ENCODE measurements at regions not wholly inside any gene's neighbourhood (a gene's known extent, or its start where the extent isn't known, plus 50 kb on each side); places are given as distances from the start of the nearest gene placed in this dataset.
"Not testable (repeated sequence)": the region's sequence is repeated elsewhere in the genome, so short reads cannot be mapped to it uniquely, and the experiment has no call there.

GRCh38 chrX:107384397-107385105 is 64.9 kb upstream of the FRMPD3 start:
- in situ Hi-C loops (cut with HindIII; ENCODE audit: low sequenced_read_pairs): loop anchor here (5.0 kb wide), 1 partner anchor 77 kb away; no protein-coding TSS in a partner anchor
- no peak for DNase-seq (ENCODE audit: low read depth)
- TF ChIP-seq CTCF (IDR thresholded peaks at IDR 0.05; ENCODE audit: low read depth, low read length, missing control alignments): no peak
- H3K4me3 ChIP-seq (ENCODE audit: low read depth, low read length): no peak overlapping the region

- DNase-seq (ENCODE audit: low read depth): no peak
- in situ Hi-C loops (cut with HindIII; ENCODE audit: low sequenced_read_pairs): loop anchor here (5.0 kb wide), 1 partner anchor 82 kb away; no protein-coding TSS in a partner anchor
- no peak for TF ChIP-seq CTCF (IDR thresholded peaks at IDR 0.05; ENCODE audit: low read depth, low read length, missing control alignments)
- H3K4me3 ChIP-seq (ENCODE audit: low read depth, low read length): no peak overlapping the region
Observed at GRCh38 chrX:107389726-107390125, 59.7 kb upstream of the FRMPD3 start.

- in situ Hi-C loops (cut with HindIII; ENCODE audit: low sequenced_read_pairs); H3K4me3 ChIP-seq (ENCODE audit: low read depth, low read length); DNase-seq (ENCODE audit: low read depth): not testable (repeated sequence)
Observed at GRCh38 chrX:107393656-107394055, 55.8 kb upstream of the FRMPD3 start.

- DNase-seq (ENCODE audit: low read depth): no peak
Observed at GRCh38 chrX:107396235-107396634, 53.2 kb upstream of the FRMPD3 start.

GRCh38 chrX:107396783-107397182 is 52.7 kb upstream of the FRMPD3 start:
- no peak for DNase-seq (ENCODE audit: low read depth)
- in situ Hi-C loops (cut with HindIII; ENCODE audit: low sequenced_read_pairs): no loop called here
- no peak for TF ChIP-seq CTCF (IDR thresholded peaks at IDR 0.05; ENCODE audit: low read depth, low read length, missing control alignments)
- no peak overlapping the region for H3K4me3 ChIP-seq (ENCODE audit: low read depth, low read length)

More at GRCh38 chrX:107396235-107396634, 53.2 kb upstream of the FRMPD3 start:
- no peak for TF ChIP-seq CTCF (IDR thresholded peaks at IDR 0.05; ENCODE audit: low read depth, low read length, missing control alignments)
- in situ Hi-C loops (cut with HindIII; ENCODE audit: low sequenced_read_pairs): no loop called here
- H3K4me3 ChIP-seq (ENCODE audit: low read depth, low read length): no peak overlapping the region

GRCh38 chrX:107398115-107398514 is 51.3 kb upstream of the FRMPD3 start:
- DNase-seq (ENCODE audit: low read depth): no peak
- H3K4me3 ChIP-seq (ENCODE audit: low read depth, low read length): no peak overlapping the region
- in situ Hi-C loops (cut with HindIII; ENCODE audit: low sequenced_read_pairs): no loop called here
- no peak for TF ChIP-seq CTCF (IDR thresholded peaks at IDR 0.05; ENCODE audit: low read depth, low read length, missing control alignments)
